ENCODE measurements at regions not wholly inside any gene's neighbourhood (a gene's known extent, or its start where the extent isn't known, plus 50 kb on each side); places are given as distances from the start of the nearest gene placed in this dataset.

- Histone ChIP-seq H3K27me3 (ENCODE audit: insufficient read depth, low read depth) (no peaks in the 10 kb centered on the region), H3K27ac (no peak overlapping the region), H3K4me2 (no peak overlapping the region), H2AFZ (ENCODE audit: low read depth) (no peak overlapping the region), H3K79me2 (ENCODE audit: insufficient read depth, low read depth) (no peaks in the 10 kb centered on the region), H3K4me1 (ENCODE audit: low read depth, poor library complexity, severe bottlenecking) (no peaks in the 10 kb centered on the region), H4K20me1 (ENCODE audit: insufficient read depth) (no peaks in the 10 kb centered on the region), H3K9ac (no peak overlapping the region), H3K4me3 (IDR thresholded peaks at IDR 0.05; ENCODE audit: insufficient read depth, low read depth, low read length) (no peak overlapping the region), H3K36me3 (ENCODE audit: insufficient read depth) (no peaks in the 10 kb centered on the region)
- no peak for TF ChIP-seq CTCF (conservative IDR thresholded peaks at IDR 0.05; ENCODE audit: low read depth, low read length)
These were observed 523.3 kb downstream of the GLRX3 start for GRCh38 chr10:130659528-130659927.

DNA sequence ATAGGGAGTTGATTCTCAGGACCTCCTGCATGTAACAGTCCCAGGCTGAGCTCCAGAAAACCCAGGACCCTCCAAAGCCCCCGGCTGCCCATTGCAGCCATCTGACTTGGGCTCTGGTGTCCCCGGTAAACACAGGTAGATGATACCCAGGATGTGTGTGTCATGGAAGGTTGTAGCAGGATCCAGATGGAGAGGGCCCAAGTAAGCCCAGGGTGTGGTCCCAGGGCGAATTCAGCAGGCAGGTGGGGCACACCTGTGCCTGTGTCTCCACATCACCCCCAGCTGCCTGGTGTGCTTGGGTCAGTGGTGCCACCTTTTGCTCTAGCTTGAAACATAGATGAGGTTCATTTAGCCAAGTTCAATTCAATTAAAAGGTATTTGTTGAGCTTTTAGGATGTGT is 524.1 kb downstream of the GLRX3 start:
- Histone ChIP-seq H3K36me3 (ENCODE audit: insufficient read depth) (no peaks in the 10 kb centered on the region), H3K4me1 (ENCODE audit: low read depth, poor library complexity, severe bottlenecking) (no peaks in the 10 kb centered on the region), H4K20me1 (ENCODE audit: insufficient read depth) (no peaks in the 10 kb centered on the region), H3K4me3 (IDR thresholded peaks at IDR 0.05; ENCODE audit: insufficient read depth, low read depth, low read length) (no peak overlapping the region), H3K27me3 (ENCODE audit: insufficient read depth, low read depth) (no peaks in the 10 kb centered on the region), H3K9ac (no peak overlapping the region), H3K27ac (no peak overlapping the region), H3K79me2 (ENCODE audit: insufficient read depth, low read depth) (no peaks in the 10 kb centered on the region), H3K4me2 (no peak overlapping the region), H2AFZ (ENCODE audit: low read depth) (no peak overlapping the region)
- no peak for TF ChIP-seq CTCF (conservative IDR thresholded peaks at IDR 0.05; ENCODE audit: low read depth, low read length)

DNA sequence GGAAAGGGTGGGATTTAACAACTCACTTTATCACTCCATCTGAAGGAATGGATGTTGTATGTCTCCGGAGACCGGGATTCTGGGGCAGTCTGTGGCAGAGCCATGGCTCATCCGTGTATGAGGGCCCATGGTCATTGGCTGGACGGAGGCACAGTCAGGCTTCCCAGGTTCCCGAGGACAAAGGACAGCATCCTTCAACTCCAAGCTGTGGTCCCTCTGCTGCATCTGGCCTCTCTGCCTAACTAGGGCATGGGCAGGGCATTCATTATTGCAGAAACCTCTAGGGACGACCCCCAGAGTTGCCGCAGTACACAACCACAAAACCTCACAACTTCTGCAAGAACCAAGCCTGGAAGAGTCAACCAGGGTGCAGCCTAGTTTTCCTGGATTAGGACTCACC is 525.2 kb downstream of the GLRX3 start:
- H3K27ac ChIP-seq, result no peak overlapping the region
- no peak overlapping the region for H2AFZ ChIP-seq (ENCODE audit: low read depth)
- TF ChIP-seq CTCF (conservative IDR thresholded peaks at IDR 0.05; ENCODE audit: low read depth, low read length), result no peak
- H3K27me3 ChIP-seq (ENCODE audit: insufficient read depth, low read depth), result no peaks in the 10 kb centered on the region
- H3K4me1 ChIP-seq (ENCODE audit: low read depth, poor library complexity, severe bottlenecking), result no peaks in the 10 kb centered on the region
- no peaks in the 10 kb centered on the region for H4K20me1 ChIP-seq (ENCODE audit: insufficient read depth)
- no peak overlapping the region for H3K4me3 ChIP-seq (IDR thresholded peaks at IDR 0.05; ENCODE audit: insufficient read depth, low read depth, low read length)
- H3K79me2 ChIP-seq (ENCODE audit: insufficient read depth, low read depth), result no peaks in the 10 kb centered on the region
- no peak overlapping the region for H3K4me2 ChIP-seq
- H3K36me3 ChIP-seq (ENCODE audit: insufficient read depth), result no peaks in the 10 kb centered on the region
- no peak overlapping the region for H3K9ac ChIP-seq

DNA sequence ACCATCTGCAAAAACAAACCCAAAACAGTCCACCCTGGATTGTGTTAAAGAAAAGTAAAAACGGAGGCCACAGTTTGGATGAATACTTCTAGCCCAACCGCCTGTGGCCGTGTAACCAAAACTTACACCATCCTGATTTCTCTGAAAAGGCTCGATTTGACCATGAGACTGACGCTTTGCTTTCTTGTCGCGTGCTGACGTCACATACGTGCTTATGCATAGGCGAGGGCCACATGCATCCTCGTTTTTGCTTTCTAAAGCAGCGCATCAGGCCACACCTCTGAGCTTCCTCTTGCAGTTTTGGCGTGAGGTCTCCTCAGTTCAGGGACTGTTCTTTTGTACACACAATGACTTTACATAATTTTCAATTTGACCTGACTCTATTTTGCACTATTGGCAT is 526.6 kb downstream of the GLRX3 start:
- TF ChIP-seq CTCF (conservative IDR thresholded peaks at IDR 0.05; ENCODE audit: low read depth, low read length), result no peak
- no peaks in the 10 kb centered on the region for H4K20me1 ChIP-seq (ENCODE audit: insufficient read depth)
- no peak overlapping the region for H3K9ac ChIP-seq
- H3K36me3 ChIP-seq (ENCODE audit: insufficient read depth), result no peaks in the 10 kb centered on the region
- H3K27ac ChIP-seq, result no peak overlapping the region
- H3K79me2 ChIP-seq (ENCODE audit: insufficient read depth, low read depth), result no peaks in the 10 kb centered on the region
- no peak overlapping the region for H3K4me2 ChIP-seq
- H3K4me1 ChIP-seq (ENCODE audit: low read depth, poor library complexity, severe bottlenecking), result no peaks in the 10 kb centered on the region
- H3K4me3 ChIP-seq (IDR thresholded peaks at IDR 0.05; ENCODE audit: insufficient read depth, low read depth, low read length), result no peak overlapping the region
- H3K27me3 ChIP-seq (ENCODE audit: insufficient read depth, low read depth), result no peaks in the 10 kb centered on the region
- H2AFZ ChIP-seq (ENCODE audit: low read depth), result no peak overlapping the region

- H2AFZ ChIP-seq (ENCODE audit: low read depth), result no peak overlapping the region
- H3K4me1 ChIP-seq (ENCODE audit: low read depth, poor library complexity, severe bottlenecking), result no peaks in the 10 kb centered on the region
- H3K4me3 ChIP-seq (IDR thresholded peaks at IDR 0.05; ENCODE audit: insufficient read depth, low read depth, low read length), result no peak overlapping the region
- H3K79me2 ChIP-seq (ENCODE audit: insufficient read depth, low read depth), result no peaks in the 10 kb centered on the region
- no peak overlapping the region for H3K27ac ChIP-seq
- no peaks in the 10 kb centered on the region for H3K27me3 ChIP-seq (ENCODE audit: insufficient read depth, low read depth)
- H3K4me2 ChIP-seq, result no peak overlapping the region
- H4K20me1 ChIP-seq (ENCODE audit: insufficient read depth), result no peaks in the 10 kb centered on the region
- no peaks in the 10 kb centered on the region for H3K36me3 ChIP-seq (ENCODE audit: insufficient read depth)
- no peak overlapping the region for H3K9ac ChIP-seq
- no peak for TF ChIP-seq CTCF (conservative IDR thresholded peaks at IDR 0.05; ENCODE audit: low read depth, low read length)
These were observed 528.3 kb downstream of the GLRX3 start for GRCh38 chr10:130664526-130664925.

All from KMS-11 (cell line).